ENCODE measurements at regions not wholly inside any gene's neighbourhood (a gene's known extent, or its start where the extent isn't known, plus 50 kb on each side); places are given as distances from the start of the nearest gene placed in this dataset.

- Mint-ChIP-seq H3K36me3 (ENCODE audit: low read depth, unreplicated experiment) (no peaks in the 10 kb centered on the region), H3K9me3 (ENCODE audit: unreplicated experiment) (no peaks in the 10 kb centered on the region), H3K27me3 (ENCODE audit: unreplicated experiment) (peaks cover 1% of the 10 kb centered on the region), H3K4me3 (ENCODE audit: unreplicated experiment) (no peak overlapping the region), H3K4me1 (ENCODE audit: unreplicated experiment) (no peaks in the 10 kb centered on the region), H3K27ac (ENCODE audit: unreplicated experiment) (no peak overlapping the region)
- DNase-seq (ENCODE audit: low spot score): no peak
- TF ChIP-seq, protein P1, sequence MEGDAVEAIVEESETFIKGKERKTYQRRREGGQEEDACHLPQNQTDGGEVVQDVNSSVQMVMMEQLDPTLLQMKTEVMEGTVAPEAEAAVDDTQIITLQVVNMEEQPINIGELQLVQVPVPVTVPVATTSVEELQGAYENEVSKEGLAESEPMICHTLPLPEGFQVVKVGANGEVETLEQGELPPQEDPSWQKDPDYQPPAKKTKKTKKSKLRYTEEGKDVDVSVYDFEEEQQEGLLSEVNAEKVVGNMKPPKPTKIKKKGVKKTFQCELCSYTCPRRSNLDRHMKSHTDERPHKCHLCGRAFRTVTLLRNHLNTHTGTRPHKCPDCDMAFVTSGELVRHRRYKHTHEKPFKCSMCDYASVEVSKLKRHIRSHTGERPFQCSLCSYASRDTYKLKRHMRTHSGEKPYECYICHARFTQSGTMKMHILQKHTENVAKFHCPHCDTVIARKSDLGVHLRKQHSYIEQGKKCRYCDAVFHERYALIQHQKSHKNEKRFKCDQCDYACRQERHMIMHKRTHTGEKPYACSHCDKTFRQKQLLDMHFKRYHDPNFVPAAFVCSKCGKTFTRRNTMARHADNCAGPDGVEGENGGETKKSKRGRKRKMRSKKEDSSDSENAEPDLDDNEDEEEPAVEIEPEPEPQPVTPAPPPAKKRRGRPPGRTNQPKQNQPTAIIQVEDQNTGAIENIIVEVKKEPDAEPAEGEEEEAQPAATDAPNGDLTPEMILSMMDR (IDR thresholded peaks at IDR 0.05; ENCODE audit: unreplicated experiment): no peak
Observed at GRCh38 chr7:8938044-8938805, 504.8 kb downstream of the NXPH1 start.

- Mint-ChIP-seq H3K4me1 (ENCODE audit: unreplicated experiment) (peaks cover 2% of the 10 kb centered on the region), H3K9me3 (ENCODE audit: unreplicated experiment) (no peaks in the 10 kb centered on the region), H3K27me3 (ENCODE audit: unreplicated experiment) (peaks cover 1% of the 10 kb centered on the region), H3K4me3 (ENCODE audit: unreplicated experiment) (no peak overlapping the region), H3K36me3 (ENCODE audit: low read depth, unreplicated experiment) (no peaks in the 10 kb centered on the region), H3K27ac (ENCODE audit: unreplicated experiment) (no peak overlapping the region)
- TF ChIP-seq, protein P1 (IDR thresholded peaks at IDR 0.05; ENCODE audit: unreplicated experiment): no peak
- DNase-seq (ENCODE audit: low spot score): no peak
Observed at GRCh38 chr7:8939446-8939845, 506.0 kb downstream of the NXPH1 start.

GRCh38 chr7:8963722-8964121 lies 530.3 kb downstream of the NXPH1 start:
- no peak overlapping the region for H3K4me3 Mint-ChIP-seq (ENCODE audit: unreplicated experiment)
- no peaks in the 10 kb centered on the region for H3K27me3 Mint-ChIP-seq (ENCODE audit: unreplicated experiment)
- no peaks in the 10 kb centered on the region for H3K4me1 Mint-ChIP-seq (ENCODE audit: unreplicated experiment)
- DNase-seq (ENCODE audit: low spot score): no peak
- no peaks in the 10 kb centered on the region for H3K9me3 Mint-ChIP-seq (ENCODE audit: unreplicated experiment)
- TF ChIP-seq, protein P1 (IDR thresholded peaks at IDR 0.05; ENCODE audit: unreplicated experiment): no peak
- no peak overlapping the region for H3K27ac Mint-ChIP-seq (ENCODE audit: unreplicated experiment)
- H3K36me3 Mint-ChIP-seq (ENCODE audit: low read depth, unreplicated experiment): no peaks in the 10 kb centered on the region

GRCh38 chr7:8965177-8965576 lies 531.8 kb downstream of the NXPH1 start:
- Mint-ChIP-seq H3K9me3 (ENCODE audit: unreplicated experiment) (no peaks in the 10 kb centered on the region), H3K27ac (ENCODE audit: unreplicated experiment) (no peak overlapping the region), H3K4me1 (ENCODE audit: unreplicated experiment) (no peaks in the 10 kb centered on the region), H3K27me3 (ENCODE audit: unreplicated experiment) (no peaks in the 10 kb centered on the region), H3K4me3 (ENCODE audit: unreplicated experiment) (no peak overlapping the region), H3K36me3 (ENCODE audit: low read depth, unreplicated experiment) (no peaks in the 10 kb centered on the region)
- TF ChIP-seq, protein P1 (IDR thresholded peaks at IDR 0.05; ENCODE audit: unreplicated experiment): no peak
- no peak for DNase-seq (ENCODE audit: low spot score)

DNA sequence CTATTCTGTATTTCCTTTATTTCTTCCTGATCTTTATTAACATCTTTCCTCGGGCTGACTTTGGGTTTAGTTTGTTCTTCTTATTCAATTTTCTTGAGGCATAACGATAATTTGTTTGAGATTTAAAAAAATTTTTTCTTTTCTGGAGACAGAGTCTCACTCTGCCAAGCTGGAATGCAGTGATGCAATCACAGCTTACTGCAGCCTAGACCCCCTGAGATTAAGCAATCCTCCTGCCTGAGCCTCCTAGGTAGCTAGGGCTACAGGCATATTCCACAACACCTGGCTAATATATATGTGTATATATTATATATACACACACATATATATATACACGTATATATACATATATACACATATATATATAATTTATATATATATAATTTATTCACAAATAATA lies 540.2 kb downstream of the NXPH1 start:
- Mint-ChIP-seq H3K36me3 (ENCODE audit: low read depth, unreplicated experiment) (no peaks in the 10 kb centered on the region), H3K27me3 (ENCODE audit: unreplicated experiment) (no peaks in the 10 kb centered on the region), H3K4me3 (ENCODE audit: unreplicated experiment) (no peak overlapping the region), H3K27ac (ENCODE audit: unreplicated experiment) (no peak overlapping the region), H3K9me3 (ENCODE audit: unreplicated experiment) (no peaks in the 10 kb centered on the region), H3K4me1 (ENCODE audit: unreplicated experiment) (no peaks in the 10 kb centered on the region)
- TF ChIP-seq, protein P1 (IDR thresholded peaks at IDR 0.05; ENCODE audit: unreplicated experiment): no peak
- DNase-seq (ENCODE audit: low spot score): no peak

Data from endothelial cell (in vitro differentiated cells).